ENCODE measurements at regions not wholly inside any gene's neighbourhood (a gene's known extent, or its start where the extent isn't known, plus 50 kb on each side); places are given as distances from the start of the nearest gene placed in this dataset.

GRCh38 chr4:124509151-124509550, 203.4 kb downstream of the ANKRD50 start:
- DNase-seq = no peak

GRCh38 chr4:124514588-124514987, 197.9 kb downstream of the ANKRD50 start:
- DNase-seq = no peak

- no peak for DNase-seq
Measured at GRCh38 chr4:124515591-124515990, 196.9 kb downstream of the ANKRD50 start.

GRCh38 chr4:124519196-124519595, 193.3 kb downstream of the ANKRD50 start:
- DNase-seq = no peak

- no peak for DNase-seq
Measured at GRCh38 chr4:124523816-124524215, 188.7 kb downstream of the ANKRD50 start.

GRCh38 chr4:124525524-124525923, 187.0 kb downstream of the ANKRD50 start:
- no peak for DNase-seq

- DNase-seq = no peak
Measured at GRCh38 chr4:124526331-124526730, 186.2 kb downstream of the ANKRD50 start.

GRCh38 chr4:124526769-124527168, 185.8 kb downstream of the ANKRD50 start:
- no peak for DNase-seq

GRCh38 chr4:124527364-124527763, 185.2 kb downstream of the ANKRD50 start:
- DNase-seq = no peak

GRCh38 chr4:124529131-124529530, 183.4 kb downstream of the ANKRD50 start:
- no peak for DNase-seq

- DNase-seq = no peak
Measured at GRCh38 chr4:124530464-124531077, 182.0 kb downstream of the ANKRD50 start.

GRCh38 chr4:124534131-124534530, 178.4 kb downstream of the ANKRD50 start:
- DNase-seq = no peak

GRCh38 chr4:124535003-124535402, 177.5 kb downstream of the ANKRD50 start:
- DNase-seq = no peak

- DNase-seq = no peak
Measured at GRCh38 chr4:124536946-124537345, 175.6 kb downstream of the ANKRD50 start.

- DNase-seq = no peak
Measured at GRCh38 chr4:124537971-124538370, 174.6 kb downstream of the ANKRD50 start.

- no peak for DNase-seq
Measured at GRCh38 chr4:124540014-124540413, 172.5 kb downstream of the ANKRD50 start.

GRCh38 chr4:124541652-124542420, 170.7 kb downstream of the ANKRD50 start:
- no peak for DNase-seq

- DNase-seq = no peak
Measured at GRCh38 chr4:124555959-124556358, 156.6 kb downstream of the ANKRD50 start.

- no peak for DNase-seq
Measured at GRCh38 chr4:124564121-124564520, 148.4 kb downstream of the ANKRD50 start.

- no peak for DNase-seq
Measured at GRCh38 chr4:124565371-124565770, 147.2 kb downstream of the ANKRD50 start.

GRCh38 chr4:124566030-124566429, 146.5 kb downstream of the ANKRD50 start:
- no peak for DNase-seq

GRCh38 chr4:124573056-124573455, 139.5 kb downstream of the ANKRD50 start:
- DNase-seq = no peak

GRCh38 chr4:124579896-124580295, 132.6 kb downstream of the ANKRD50 start:
- no peak for DNase-seq

GRCh38 chr4:124583797-124584196, 128.7 kb downstream of the ANKRD50 start:
- DNase-seq = no peak

- no peak for DNase-seq
Measured at GRCh38 chr4:124589786-124590185, 122.7 kb downstream of the ANKRD50 start.

All from SHP77 treated with DMSO at 0.1 percent for 48 hours (cell line).